ENCODE measurements at regions not wholly inside any gene's neighbourhood (a gene's known extent, or its start where the extent isn't known, plus 50 kb on each side); places are given as distances from the start of the nearest gene placed in this dataset.

GRCh38 chr19:30175987-30176386, 196.2 kb upstream of the ZNF536 start:
- H3K4me3 Mint-ChIP-seq = no peak overlapping the region
- H3K9me3 Mint-ChIP-seq (ENCODE audit: insufficient read depth) = no peaks in the 10 kb centered on the region
- H3K27ac Mint-ChIP-seq = no peak overlapping the region
- no peak for DNase-seq
- ChIA-PET CTCF (no interaction called here), POLR2A (no interaction called here)
- no peak for ATAC-seq
- no peaks in the 10 kb centered on the region for H3K27me3 Mint-ChIP-seq (ENCODE audit: low read depth)
- no peaks in the 10 kb centered on the region for H3K4me1 Mint-ChIP-seq (ENCODE audit: low read depth)
- no peaks in the 10 kb centered on the region for H3K36me3 Mint-ChIP-seq (ENCODE audit: low read depth)

DNA sequence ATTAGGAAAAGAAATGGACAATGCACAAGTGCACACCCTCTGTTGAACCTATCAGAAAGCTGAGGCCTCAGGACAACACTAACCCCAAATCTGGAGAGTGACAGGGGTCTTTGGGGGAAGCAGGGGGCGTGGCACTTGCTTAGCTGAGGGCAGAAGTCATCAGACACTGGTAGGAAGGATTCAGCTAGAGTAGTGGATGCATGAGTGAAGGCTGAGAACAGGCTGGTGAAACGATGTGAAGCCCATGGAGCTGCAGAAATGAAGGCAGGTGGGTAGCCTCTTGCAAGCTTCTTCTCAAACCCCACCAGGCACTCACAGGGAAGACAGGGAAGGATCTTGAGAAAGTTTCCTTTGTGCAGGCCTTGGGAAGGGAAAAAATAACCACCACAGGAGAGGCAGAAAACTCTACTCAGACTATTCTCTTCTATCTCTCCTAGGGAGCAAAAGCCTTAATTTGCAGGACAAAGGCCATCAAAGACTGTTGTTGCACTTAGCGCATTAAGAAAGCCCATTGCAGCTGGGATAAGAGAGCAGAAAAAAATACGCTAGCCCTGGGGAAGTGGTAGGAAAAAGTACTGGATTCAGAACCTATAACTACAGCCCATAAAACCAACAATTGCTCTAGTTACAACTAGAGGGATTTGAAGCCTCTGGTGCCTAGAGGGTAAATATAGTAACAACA, 193.3 kb upstream of the ZNF536 start:
- POLR2A ChIA-PET = no interaction called here
- Mint-ChIP-seq H3K27ac (no peak overlapping the region), H3K36me3 (ENCODE audit: low read depth) (no peaks in the 10 kb centered on the region), H3K4me1 (ENCODE audit: low read depth) (no peaks in the 10 kb centered on the region), H3K27me3 (ENCODE audit: low read depth) (no peaks in the 10 kb centered on the region), H3K4me3 (no peak overlapping the region), H3K9me3 (ENCODE audit: insufficient read depth) (peaks cover 21% of the 10 kb centered on the region)
- ATAC-seq = no peak
- no peak for DNase-seq
- CTCF ChIA-PET = interaction anchor here (0.6 kb wide), 1 partner anchor 178 kb away, joined by 3 read pairs; no protein-coding TSS in a partner anchor

DNA sequence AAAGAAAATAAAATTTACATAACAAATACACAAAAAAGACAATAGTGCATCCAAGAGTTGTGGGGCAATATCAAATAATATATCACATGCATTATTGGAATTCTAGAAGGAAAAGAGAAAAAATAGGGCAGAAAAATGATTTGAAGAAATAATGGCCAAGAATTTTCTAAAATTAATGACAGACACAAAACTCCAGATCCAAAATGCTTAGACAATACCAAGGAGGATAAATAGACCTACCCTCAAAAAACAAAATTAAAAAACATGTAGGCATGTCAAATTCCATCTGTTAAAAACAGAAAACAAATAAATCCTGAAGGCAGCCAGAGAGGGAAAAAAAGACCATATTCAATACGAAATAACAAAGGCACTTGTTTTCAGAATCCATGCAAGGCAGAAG, 191.5 kb upstream of the ZNF536 start:
- Mint-ChIP-seq H3K27ac (no peak overlapping the region), H3K27me3 (ENCODE audit: low read depth) (no peaks in the 10 kb centered on the region), H3K4me3 (no peak overlapping the region), H3K9me3 (ENCODE audit: insufficient read depth) (peaks cover 26% of the 10 kb centered on the region), H3K36me3 (ENCODE audit: low read depth) (no peaks in the 10 kb centered on the region), H3K4me1 (ENCODE audit: low read depth) (no peaks in the 10 kb centered on the region)
- ATAC-seq (no peak), DNase-seq (no peak)
- ChIA-PET CTCF (no interaction called here), POLR2A (no interaction called here)

DNA sequence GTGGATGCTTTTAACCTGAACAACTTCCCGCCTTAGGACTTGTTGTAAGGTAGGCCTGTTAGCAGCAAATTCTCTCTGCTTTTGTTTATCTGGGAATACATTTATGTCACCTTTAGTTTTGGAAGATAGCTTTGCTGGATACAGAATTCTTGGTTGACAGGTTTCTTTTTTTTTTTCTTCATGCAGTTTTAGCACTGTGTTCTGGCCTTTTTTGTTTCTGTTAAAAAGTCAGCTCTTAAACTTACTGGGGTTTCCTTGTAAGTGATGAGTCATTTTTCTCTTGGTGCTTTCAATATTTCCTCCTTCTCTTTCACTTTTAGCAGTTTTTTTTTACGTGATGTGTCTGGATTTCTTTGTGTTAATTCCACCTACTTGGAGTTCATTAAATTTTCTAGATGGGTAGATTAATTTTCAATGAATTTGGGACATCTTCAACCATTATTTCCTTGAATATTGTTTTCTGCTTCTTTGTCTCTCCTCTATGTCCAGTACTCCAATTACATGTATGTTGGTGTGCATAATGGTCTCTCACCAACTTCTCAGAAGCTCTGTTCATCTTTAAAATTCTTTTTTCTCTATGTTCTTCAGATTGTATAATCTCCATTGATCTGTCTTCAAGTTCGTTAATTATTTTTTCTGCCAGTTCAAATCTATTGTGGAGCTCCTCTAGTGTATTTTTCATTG, 188.2 kb upstream of the ZNF536 start:
- ATAC-seq (no peak), DNase-seq (no peak)
- Mint-ChIP-seq H3K36me3 (ENCODE audit: low read depth) (no peaks in the 10 kb centered on the region), H3K4me1 (ENCODE audit: low read depth) (no peaks in the 10 kb centered on the region), H3K4me3 (no peak overlapping the region), H3K27ac (no peak overlapping the region), H3K27me3 (ENCODE audit: low read depth) (no peaks in the 10 kb centered on the region), H3K9me3 (ENCODE audit: insufficient read depth) (peaks cover 26% of the 10 kb centered on the region)
- ChIA-PET CTCF (no interaction called here), POLR2A (no interaction called here)

GRCh38 chr19:30202060-30202600, 170.1 kb upstream of the ZNF536 start:
- DNase-seq (no peak), ATAC-seq (no peak)
- ChIA-PET CTCF (interaction anchor here (1.0 kb wide), 1 partner anchor 344 kb away, joined by 3 read pairs; no protein-coding TSS in a partner anchor), POLR2A (no interaction called here)
- no peak overlapping the region for H3K4me3 Mint-ChIP-seq
- no peaks in the 10 kb centered on the region for H3K9me3 Mint-ChIP-seq (ENCODE audit: insufficient read depth)
- H3K36me3 Mint-ChIP-seq (ENCODE audit: low read depth) = no peaks in the 10 kb centered on the region
- no peaks in the 10 kb centered on the region for H3K4me1 Mint-ChIP-seq (ENCODE audit: low read depth)
- no peaks in the 10 kb centered on the region for H3K27me3 Mint-ChIP-seq (ENCODE audit: low read depth)
- H3K27ac Mint-ChIP-seq = no peak overlapping the region

- ChIA-PET CTCF (no interaction called here), POLR2A (no interaction called here)
- Mint-ChIP-seq H3K27me3 (ENCODE audit: low read depth) (no peaks in the 10 kb centered on the region), H3K9me3 (ENCODE audit: insufficient read depth) (no peaks in the 10 kb centered on the region), H3K4me1 (ENCODE audit: low read depth) (no peaks in the 10 kb centered on the region), H3K36me3 (ENCODE audit: low read depth) (no peaks in the 10 kb centered on the region), H3K4me3 (no peak overlapping the region), H3K27ac (no peak overlapping the region)
- no peak for DNase-seq
- no peak for ATAC-seq
Observed at GRCh38 chr19:30204721-30205120, 167.5 kb upstream of the ZNF536 start.

- Mint-ChIP-seq H3K4me3 (no peak overlapping the region), H3K27ac (no peak overlapping the region), H3K36me3 (ENCODE audit: low read depth) (no peaks in the 10 kb centered on the region), H3K4me1 (ENCODE audit: low read depth) (no peaks in the 10 kb centered on the region), H3K9me3 (ENCODE audit: insufficient read depth) (no peaks in the 10 kb centered on the region), H3K27me3 (ENCODE audit: low read depth) (no peaks in the 10 kb centered on the region)
- ATAC-seq (no peak), DNase-seq (no peak)
- POLR2A ChIA-PET = no interaction called here
- CTCF ChIA-PET = no interaction called here
Observed at GRCh38 chr19:30206187-30206586, 166.0 kb upstream of the ZNF536 start.

GRCh38 chr19:30207357-30207756, 164.8 kb upstream of the ZNF536 start:
- no peaks in the 10 kb centered on the region for H3K4me1 Mint-ChIP-seq (ENCODE audit: low read depth)
- CTCF ChIA-PET = interaction anchor here (0.9 kb wide), 1 partner anchor 20 kb away, joined by 3 read pairs; no protein-coding TSS in a partner anchor
- no peak overlapping the region for H3K4me3 Mint-ChIP-seq
- no peak for DNase-seq
- H3K27ac Mint-ChIP-seq = no peak overlapping the region
- no peak for ATAC-seq
- POLR2A ChIA-PET = no interaction called here
- H3K27me3 Mint-ChIP-seq (ENCODE audit: low read depth) = no peaks in the 10 kb centered on the region
- no peaks in the 10 kb centered on the region for H3K36me3 Mint-ChIP-seq (ENCODE audit: low read depth)
- no peaks in the 10 kb centered on the region for H3K9me3 Mint-ChIP-seq (ENCODE audit: insufficient read depth)

GRCh38 chr19:30208436-30209060, 163.6 kb upstream of the ZNF536 start:
- H3K27me3 Mint-ChIP-seq (ENCODE audit: low read depth) = no peaks in the 10 kb centered on the region
- H3K27ac Mint-ChIP-seq = no peak overlapping the region
- no peaks in the 10 kb centered on the region for H3K36me3 Mint-ChIP-seq (ENCODE audit: low read depth)
- H3K4me1 Mint-ChIP-seq (ENCODE audit: low read depth) = no peaks in the 10 kb centered on the region
- H3K4me3 Mint-ChIP-seq = no peak overlapping the region
- H3K9me3 Mint-ChIP-seq (ENCODE audit: insufficient read depth) = no peaks in the 10 kb centered on the region
- ChIA-PET CTCF (no interaction called here), POLR2A (interaction anchor here (0.6 kb wide), 1 partner anchor 1727 kb away, joined by 3 read pairs; no protein-coding TSS in a partner anchor)
- ATAC-seq = no peak
- DNase-seq = no peak

- ChIA-PET POLR2A (no interaction called here), CTCF (no interaction called here)
- Mint-ChIP-seq H3K36me3 (ENCODE audit: low read depth) (no peaks in the 10 kb centered on the region), H3K9me3 (ENCODE audit: insufficient read depth) (no peaks in the 10 kb centered on the region), H3K4me3 (no peak overlapping the region), H3K27ac (no peak overlapping the region), H3K4me1 (ENCODE audit: low read depth) (peaks cover 6% of the 10 kb centered on the region), H3K27me3 (ENCODE audit: low read depth) (peaks cover 2% of the 10 kb centered on the region)
- no peak for DNase-seq
- no peak for ATAC-seq
Observed at GRCh38 chr19:30209617-30210600, 162.3 kb upstream of the ZNF536 start.

DNA sequence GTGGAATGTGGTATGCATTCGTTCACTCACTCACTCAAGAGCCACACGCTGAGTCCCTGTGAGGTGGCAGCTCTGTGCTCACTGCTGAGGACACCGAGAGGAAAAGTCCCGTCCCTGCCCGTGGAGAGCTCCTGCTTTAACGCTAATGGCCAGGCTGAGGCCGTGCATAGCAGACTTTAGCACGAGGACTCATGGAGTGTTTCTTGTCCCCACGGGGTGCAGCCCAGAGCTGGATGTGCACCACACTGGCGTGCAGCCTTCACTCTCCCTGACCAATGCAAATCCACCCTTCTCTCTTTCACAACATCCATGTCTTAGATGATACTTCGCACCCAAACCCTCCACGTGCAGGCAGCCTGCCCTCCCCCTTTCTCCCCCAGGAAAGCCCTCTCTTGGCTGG, 159.6 kb upstream of the ZNF536 start:
- H3K4me1 Mint-ChIP-seq (ENCODE audit: low read depth) = peaks cover 7% of the 10 kb centered on the region
- CTCF ChIA-PET = no interaction called here
- POLR2A ChIA-PET = no interaction called here
- ATAC-seq (no peak), DNase-seq (no peak)
- no peak overlapping the region for H3K4me3 Mint-ChIP-seq
- no peaks in the 10 kb centered on the region for H3K36me3 Mint-ChIP-seq (ENCODE audit: low read depth)
- peaks cover 2% of the 10 kb centered on the region for H3K27me3 Mint-ChIP-seq (ENCODE audit: low read depth)
- no peak overlapping the region for H3K27ac Mint-ChIP-seq
- no peaks in the 10 kb centered on the region for H3K9me3 Mint-ChIP-seq (ENCODE audit: insufficient read depth)
